ENCODE measurements at regions not wholly inside any gene's neighbourhood (a gene's known extent, or its start where the extent isn't known, plus 50 kb on each side); places are given as distances from the start of the nearest gene placed in this dataset.

- no peak for TF ChIP-seq POLR2A (IDR thresholded peaks at IDR 0.05)
- no peak for TF ChIP-seq CTCF (IDR thresholded peaks at IDR 0.05)
Observed at GRCh38 chr9:109912082-109912582, 132.1 kb downstream of the PALM2AKAP2 start.
